ENCODE measurements at regions not wholly inside any gene's neighbourhood (a gene's known extent, or its start where the extent isn't known, plus 50 kb on each side); places are given as distances from the start of the nearest gene placed in this dataset.
"Not testable (repeated sequence)": the region's sequence is repeated elsewhere in the genome, so short reads cannot be mapped to it uniquely, and the experiment has no call there.

- no peak for DNase-seq
These were observed 1235.0 kb upstream of the SORCS1 start for GRCh38 chr10:108399465-108399864.

- DNase-seq: peak; percentile 78
These were observed 1228.6 kb upstream of the SORCS1 start for GRCh38 chr10:108393089-108393488.

GRCh38 chr10:108392286-108392685, 1227.8 kb upstream of the SORCS1 start:
- peak; percentile 78 for DNase-seq

GRCh38 chr10:108388706-108389105, 1224.2 kb upstream of the SORCS1 start:
- no peak for DNase-seq

GRCh38 chr10:108385963-108386362, 1221.5 kb upstream of the SORCS1 start:
- DNase-seq: no peak

- no peak for DNase-seq
These were observed 1219.9 kb upstream of the SORCS1 start for GRCh38 chr10:108384378-108384777.

- no peak for DNase-seq
These were observed 1214.3 kb upstream of the SORCS1 start for GRCh38 chr10:108378779-108379178.

GRCh38 chr10:108375691-108376090, 1211.2 kb upstream of the SORCS1 start:
- DNase-seq: peak; percentile 75

GRCh38 chr10:108374991-108375390, 1210.5 kb upstream of the SORCS1 start:
- DNase-seq: no peak

- DNase-seq: no peak
These were observed 1201.0 kb upstream of the SORCS1 start for GRCh38 chr10:108365541-108365940.

GRCh38 chr10:108363576-108363975, 1199.1 kb upstream of the SORCS1 start:
- no peak for DNase-seq

- no peak for DNase-seq
These were observed 1198.5 kb upstream of the SORCS1 start for GRCh38 chr10:108362961-108363360.

GRCh38 chr10:108362296-108362695, 1197.8 kb upstream of the SORCS1 start:
- DNase-seq: no peak

- DNase-seq: peak; percentile 81
These were observed 1195.7 kb upstream of the SORCS1 start for GRCh38 chr10:108360187-108360586.

GRCh38 chr10:108358912-108359311, 1194.4 kb upstream of the SORCS1 start:
- DNase-seq: peak; percentile 95

GRCh38 chr10:108352771-108353170, 1188.3 kb upstream of the SORCS1 start:
- peak; percentile 34 for DNase-seq

- DNase-seq: no peak
These were observed 1183.7 kb upstream of the SORCS1 start for GRCh38 chr10:108348215-108348614.

- no peak for DNase-seq
These were observed 1181.6 kb upstream of the SORCS1 start for GRCh38 chr10:108346066-108346465.

GRCh38 chr10:108338146-108338545, 1173.6 kb upstream of the SORCS1 start:
- no peak for DNase-seq

GRCh38 chr10:108336836-108337235, 1172.3 kb upstream of the SORCS1 start:
- no peak for DNase-seq

- peak; percentile 65 for DNase-seq
These were observed 1163.2 kb upstream of the SORCS1 start for GRCh38 chr10:108327706-108328105.

- DNase-seq: no peak
These were observed 1158.8 kb upstream of the SORCS1 start for GRCh38 chr10:108323274-108323798.

- no peak for DNase-seq
These were observed 1155.1 kb upstream of the SORCS1 start for GRCh38 chr10:108319434-108320222.

- not testable (repeated sequence) for DNase-seq
These were observed 1151.1 kb upstream of the SORCS1 start for GRCh38 chr10:108315636-108316035.
